ENCODE measurements at regions not wholly inside any gene's neighbourhood (a gene's known extent, or its start where the extent isn't known, plus 50 kb on each side); places are given as distances from the start of the nearest gene placed in this dataset.

DNA sequence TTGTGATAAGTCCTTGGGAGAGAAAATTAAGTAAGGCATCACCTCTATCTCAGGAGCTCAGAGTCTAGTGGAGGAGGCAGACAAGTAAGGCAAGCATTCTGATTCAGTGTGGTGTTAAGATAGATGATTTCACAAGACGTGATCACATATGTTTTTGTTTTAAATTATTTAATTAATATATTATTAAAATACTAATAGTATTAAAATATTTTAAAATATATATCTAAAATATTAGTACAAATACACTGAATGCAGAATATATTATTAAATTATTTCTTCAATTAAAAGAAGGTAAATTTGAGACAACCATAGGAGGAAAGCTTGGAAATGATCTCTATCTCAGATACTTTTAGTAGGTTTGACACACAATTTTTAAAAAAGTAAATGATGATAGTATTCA is 51.5 kb upstream of the ANO4 start:
- TF ChIP-seq EZH2 (IDR thresholded peaks at IDR 0.05; ENCODE audit: insufficient read depth, low read length), result no peak
- TF ChIP-seq, protein P1, sequence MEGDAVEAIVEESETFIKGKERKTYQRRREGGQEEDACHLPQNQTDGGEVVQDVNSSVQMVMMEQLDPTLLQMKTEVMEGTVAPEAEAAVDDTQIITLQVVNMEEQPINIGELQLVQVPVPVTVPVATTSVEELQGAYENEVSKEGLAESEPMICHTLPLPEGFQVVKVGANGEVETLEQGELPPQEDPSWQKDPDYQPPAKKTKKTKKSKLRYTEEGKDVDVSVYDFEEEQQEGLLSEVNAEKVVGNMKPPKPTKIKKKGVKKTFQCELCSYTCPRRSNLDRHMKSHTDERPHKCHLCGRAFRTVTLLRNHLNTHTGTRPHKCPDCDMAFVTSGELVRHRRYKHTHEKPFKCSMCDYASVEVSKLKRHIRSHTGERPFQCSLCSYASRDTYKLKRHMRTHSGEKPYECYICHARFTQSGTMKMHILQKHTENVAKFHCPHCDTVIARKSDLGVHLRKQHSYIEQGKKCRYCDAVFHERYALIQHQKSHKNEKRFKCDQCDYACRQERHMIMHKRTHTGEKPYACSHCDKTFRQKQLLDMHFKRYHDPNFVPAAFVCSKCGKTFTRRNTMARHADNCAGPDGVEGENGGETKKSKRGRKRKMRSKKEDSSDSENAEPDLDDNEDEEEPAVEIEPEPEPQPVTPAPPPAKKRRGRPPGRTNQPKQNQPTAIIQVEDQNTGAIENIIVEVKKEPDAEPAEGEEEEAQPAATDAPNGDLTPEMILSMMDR (IDR thresholded peaks at IDR 0.05; ENCODE audit: insufficient read depth, low read depth, low read length), result no peak
- no peaks in the 10 kb centered on the region for H3K27me3 Mint-ChIP-seq (ENCODE audit: low read depth, unreplicated experiment)
- H3K27me3 ChIP-seq (ENCODE audit: insufficient read depth, low read length), result no peaks in the 10 kb centered on the region
- FAIRE-seq (no peak), DNase-seq (ENCODE audit: low read depth) (no peak)
- peaks cover 2% of the 10 kb centered on the region for H3K36me3 Mint-ChIP-seq (ENCODE audit: low read depth, unreplicated experiment)
- no peak overlapping the region for H2AFZ ChIP-seq (ENCODE audit: low read depth, low read length)
- no peak overlapping the region for H3K4me3 Mint-ChIP-seq (ENCODE audit: unreplicated experiment)
- no peak overlapping the region for H3K27ac ChIP-seq (ENCODE audit: low read depth, low read length)
- H3K4me1 ChIP-seq (ENCODE audit: insufficient read depth, low read length), result no peaks in the 10 kb centered on the region
- no peaks in the 10 kb centered on the region for H3K9me3 ChIP-seq (ENCODE audit: insufficient read depth, low read depth, low read length)
- no peak overlapping the region for H3K9ac ChIP-seq (ENCODE audit: low read length)
- H3K4me3 ChIP-seq (ENCODE audit: insufficient read depth, low read depth, low read length), result no peak overlapping the region
- H3K9me3 Mint-ChIP-seq (ENCODE audit: unreplicated experiment), result peaks cover 6% of the 10 kb centered on the region
- H3K27ac Mint-ChIP-seq (ENCODE audit: unreplicated experiment), result no peak overlapping the region
- H3K4me2 ChIP-seq (ENCODE audit: low read length), result no peak overlapping the region
- no peaks in the 10 kb centered on the region for H4K20me1 ChIP-seq (ENCODE audit: insufficient read depth, low read length)
- no peaks in the 10 kb centered on the region for H3K36me3 ChIP-seq (ENCODE audit: insufficient read depth, low read length)
- no peaks in the 10 kb centered on the region for H3K4me1 Mint-ChIP-seq (ENCODE audit: low read depth, unreplicated experiment)
- H3K79me2 ChIP-seq (ENCODE audit: insufficient read depth, low read length), result no peaks in the 10 kb centered on the region
